ENCODE measurements at regions not wholly inside any gene's neighbourhood (a gene's known extent, or its start where the extent isn't known, plus 50 kb on each side); places are given as distances from the start of the nearest gene placed in this dataset.

DNA sequence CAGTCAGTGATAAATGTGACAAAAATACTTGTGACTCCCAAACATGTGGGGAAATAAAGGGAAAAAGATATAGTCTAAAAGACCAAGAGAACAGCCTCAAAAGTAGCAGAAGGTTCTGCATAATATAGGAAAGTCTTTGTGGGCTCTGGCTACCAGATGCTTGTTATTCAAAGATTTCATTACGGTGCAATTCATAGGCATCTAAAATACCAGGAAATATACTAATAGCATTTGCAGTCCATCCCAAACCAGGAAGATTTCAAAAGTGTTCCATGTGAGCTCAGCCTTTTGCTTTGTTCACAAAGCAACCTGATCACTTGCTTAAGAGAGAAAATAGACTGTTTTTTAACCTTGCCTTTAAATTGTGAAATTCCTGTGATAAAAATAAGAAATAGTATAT lies 506.7 kb upstream of the MARCKS start:
- in situ Hi-C loops (cut with MboI; ENCODE audit: low pct_unique_long_range_greater_than_20kb, low sequenced_read_pairs), result no loop called here
- DNase-seq, result no peak

DNA sequence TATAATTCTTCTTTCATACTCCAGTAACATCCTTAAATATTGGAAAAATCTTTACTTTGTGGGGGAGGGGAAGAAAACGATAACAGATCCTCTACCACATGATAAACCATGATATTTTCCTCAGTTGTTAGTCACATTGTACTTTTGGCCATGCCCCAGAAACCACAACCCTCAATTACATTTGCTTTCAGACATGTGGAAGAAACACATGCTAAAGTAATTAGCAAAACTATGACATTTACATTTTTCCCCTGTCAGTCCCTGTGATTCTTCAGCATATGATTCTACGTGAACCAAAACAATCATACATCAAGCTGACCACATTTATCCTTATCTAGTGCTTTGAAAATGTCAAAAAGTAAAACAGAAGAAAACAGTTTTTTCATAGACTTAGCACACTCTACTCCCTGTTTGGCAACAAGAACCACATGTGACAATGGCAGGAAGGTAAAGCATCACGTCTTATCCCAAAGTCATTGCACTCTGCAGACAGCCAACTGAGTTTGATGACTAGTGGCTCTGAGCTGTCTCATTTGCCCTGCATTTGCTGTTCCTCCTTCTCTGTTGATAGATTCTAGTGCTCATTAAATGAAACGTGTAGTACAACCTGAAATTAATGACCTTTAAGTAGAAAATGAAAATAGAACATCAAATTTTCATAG lies 505.8 kb upstream of the MARCKS start:
- no peak for DNase-seq
- in situ Hi-C loops (cut with MboI; ENCODE audit: low pct_unique_long_range_greater_than_20kb, low sequenced_read_pairs), result no loop called here

DNA sequence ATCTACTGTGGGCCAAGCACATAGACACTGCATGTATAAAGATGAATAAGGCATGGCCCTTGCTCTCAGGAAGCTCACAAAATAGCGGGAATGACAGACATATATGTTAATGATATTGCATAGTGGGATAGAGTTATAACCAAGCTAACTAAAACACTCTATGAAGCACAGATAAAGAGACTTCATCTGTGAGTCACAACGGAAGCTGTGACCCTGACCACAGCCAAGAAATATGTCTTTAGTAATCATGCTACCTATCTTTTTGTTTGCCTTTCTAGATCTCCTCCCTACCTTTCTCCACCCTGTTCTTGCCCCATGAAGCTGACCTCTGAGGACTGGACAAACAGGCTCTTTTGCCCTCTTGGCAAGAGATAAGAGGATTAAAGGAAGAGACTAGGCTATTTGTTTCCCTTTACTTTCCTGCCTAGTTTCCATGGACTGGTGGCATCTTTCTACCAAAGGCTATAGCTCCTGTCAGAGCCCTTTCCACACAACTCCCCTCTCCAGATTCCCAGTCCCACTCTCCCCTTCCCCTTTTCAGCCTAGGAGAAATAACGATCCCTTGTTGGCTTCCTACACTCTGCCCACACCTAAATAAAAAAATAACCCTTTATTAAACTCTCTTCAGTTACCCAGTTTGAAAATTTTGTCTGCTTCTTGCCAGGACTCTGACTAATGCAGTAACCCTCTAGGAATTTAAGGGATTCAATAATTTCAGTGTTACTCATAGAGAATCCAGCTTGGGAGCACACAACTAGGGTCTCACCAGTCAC lies 504.9 kb upstream of the MARCKS start:
- in situ Hi-C loops (cut with MboI; ENCODE audit: low pct_unique_long_range_greater_than_20kb, low sequenced_read_pairs), result no loop called here
- DNase-seq, result no peak

GRCh38 chr6:113352831-113353230 lies 504.3 kb upstream of the MARCKS start:
- in situ Hi-C loops (cut with MboI; ENCODE audit: low pct_unique_long_range_greater_than_20kb, low sequenced_read_pairs), result no loop called here
- no peak for DNase-seq

DNA sequence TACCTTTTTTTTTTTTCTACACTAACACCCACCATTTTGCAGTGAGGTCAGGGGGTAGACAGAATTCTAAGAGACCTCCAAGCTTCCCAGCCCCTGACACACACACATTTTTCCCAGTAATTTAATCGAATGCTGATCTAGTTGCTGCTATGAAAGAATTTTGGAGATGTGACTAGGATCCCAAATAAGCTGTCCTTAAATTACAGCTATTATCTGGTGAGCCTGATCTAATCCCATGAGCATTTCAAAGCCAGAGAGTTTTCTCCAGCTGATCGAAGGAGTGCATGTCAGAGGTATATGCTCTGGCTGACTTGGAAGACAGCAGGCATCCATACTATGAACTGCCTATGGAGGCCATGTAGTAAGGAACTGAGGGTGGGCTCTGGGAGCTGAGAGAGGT lies 503.8 kb upstream of the MARCKS start:
- in situ Hi-C loops (cut with MboI; ENCODE audit: low pct_unique_long_range_greater_than_20kb, low sequenced_read_pairs), result no loop called here

DNA sequence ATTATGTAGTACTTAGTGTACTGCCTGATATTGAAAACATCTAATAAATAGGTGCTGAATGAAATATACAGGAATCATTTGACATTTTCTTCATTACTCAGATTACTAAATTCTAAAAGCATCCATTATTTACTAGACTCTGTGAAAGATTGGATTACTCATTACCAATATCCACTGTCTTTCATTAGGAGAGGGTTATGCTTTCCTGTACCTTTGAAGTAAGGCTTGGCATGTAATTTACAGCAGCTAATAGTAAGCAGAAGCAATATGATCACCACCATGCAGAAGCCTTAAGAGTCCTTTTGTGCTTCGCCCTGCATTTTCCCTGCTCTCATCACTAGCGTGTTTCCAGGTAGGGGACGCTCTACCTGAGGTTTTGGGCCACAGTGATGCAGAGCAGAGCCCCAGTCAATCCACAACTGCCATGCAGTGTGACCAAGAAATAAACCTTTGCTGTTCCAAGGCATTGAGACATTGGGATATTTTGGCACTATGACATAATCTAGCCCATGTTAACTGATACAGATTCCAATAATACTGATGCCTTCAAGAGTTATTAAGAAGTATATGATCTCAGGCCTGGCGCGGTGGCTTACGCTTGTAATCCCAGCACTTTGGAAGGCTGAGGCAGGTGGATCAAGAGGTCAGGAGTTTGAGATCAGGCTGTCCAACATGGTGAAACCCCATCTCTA lies 502.8 kb upstream of the MARCKS start:
- in situ Hi-C loops (cut with MboI; ENCODE audit: low pct_unique_long_range_greater_than_20kb, low sequenced_read_pairs), result no loop called here
- DNase-seq, result no peak

More for the DNA sequence above, 503.8 kb upstream of the MARCKS start:
- DNase-seq, result no peak

- DNase-seq, result no peak
- in situ Hi-C loops (cut with MboI; ENCODE audit: low pct_unique_long_range_greater_than_20kb, low sequenced_read_pairs), result no loop called here
These were observed 501.0 kb upstream of the MARCKS start for GRCh38 chr6:113356139-113356538.

- DNase-seq, result no peak
- in situ Hi-C loops (cut with MboI; ENCODE audit: low pct_unique_long_range_greater_than_20kb, low sequenced_read_pairs), result no loop called here
These were observed 500.1 kb upstream of the MARCKS start for GRCh38 chr6:113357041-113357440.

GRCh38 chr6:113358063-113358583 lies 499.0 kb upstream of the MARCKS start:
- DNase-seq, result no peak
- in situ Hi-C loops (cut with MboI; ENCODE audit: low pct_unique_long_range_greater_than_20kb, low sequenced_read_pairs), result no loop called here

DNA sequence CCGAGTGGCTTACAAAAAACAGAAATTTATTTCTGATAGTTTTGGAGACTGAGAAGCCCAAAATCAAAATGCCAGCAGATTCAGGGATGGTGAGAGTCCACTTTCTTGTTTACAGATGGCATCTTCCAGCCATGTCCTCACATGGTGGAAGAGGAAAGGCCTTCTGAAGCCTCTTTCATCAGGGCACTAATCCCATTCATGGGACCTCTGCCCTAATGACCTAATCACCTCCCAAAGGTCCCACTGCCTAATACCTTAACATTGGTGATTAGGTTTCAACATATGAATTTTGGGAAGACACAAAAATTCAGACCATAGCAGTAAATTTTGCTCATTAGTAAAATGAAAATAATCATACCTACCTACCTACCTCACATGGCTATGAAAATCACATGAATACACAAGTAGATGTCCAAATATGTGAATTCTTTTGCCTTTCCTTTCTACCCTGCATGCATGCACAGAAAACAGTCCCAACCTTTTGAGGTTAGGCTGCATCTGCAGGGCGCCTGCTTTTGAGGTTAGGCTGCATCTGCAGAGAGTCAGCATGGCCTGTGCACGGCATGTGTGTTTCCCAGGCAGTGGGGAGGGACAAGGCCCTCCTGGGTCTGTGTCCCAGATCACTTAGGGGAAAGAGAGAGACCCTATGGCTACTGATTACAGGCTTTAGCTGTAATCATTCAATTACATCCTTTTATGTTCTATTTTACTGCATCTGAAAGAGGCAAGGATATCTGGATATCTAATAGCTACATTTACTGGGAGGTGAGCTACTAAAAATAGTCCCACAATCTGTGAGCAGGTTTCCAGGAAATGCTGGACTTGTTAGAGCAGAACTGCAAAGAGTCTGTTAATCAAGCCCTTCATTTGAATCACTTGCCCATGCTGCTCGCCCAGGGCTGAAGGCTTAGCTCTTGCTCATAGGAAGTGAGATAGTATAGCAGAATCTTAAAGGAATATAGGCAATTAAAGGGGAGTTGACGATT lies 497.7 kb upstream of the MARCKS start:
- in situ Hi-C loops (cut with MboI; ENCODE audit: low pct_unique_long_range_greater_than_20kb, low sequenced_read_pairs), result no loop called here
- no peak for DNase-seq

DNA sequence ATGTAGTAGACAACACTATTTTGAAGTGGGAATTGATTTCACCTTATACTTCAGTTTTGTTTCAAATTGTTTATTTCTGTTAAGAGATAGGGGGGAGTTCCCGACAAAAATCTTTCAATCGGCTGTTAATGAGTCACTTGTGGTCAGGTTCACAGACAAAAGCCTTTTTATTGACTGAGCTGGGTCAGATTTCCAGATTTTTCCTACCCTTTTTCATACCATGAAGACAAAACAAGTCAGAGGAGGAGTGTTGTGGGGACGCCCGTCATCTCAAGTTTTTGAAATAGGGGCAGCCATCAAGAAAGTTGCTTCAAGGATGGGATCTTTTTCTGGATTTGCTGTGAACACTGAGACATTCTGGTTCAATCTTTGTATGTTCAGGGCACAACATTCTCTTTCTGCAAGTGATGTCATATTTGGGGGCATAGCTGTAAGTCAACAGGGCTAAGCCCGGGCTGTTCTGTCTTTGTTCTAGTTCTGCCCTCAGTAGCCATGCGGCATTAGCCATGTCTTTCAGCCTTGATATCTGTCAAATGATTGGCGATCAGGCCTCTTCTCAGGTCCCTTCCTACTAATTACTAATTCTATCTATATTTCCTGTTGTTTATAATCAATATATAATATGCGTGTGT lies 496.0 kb upstream of the MARCKS start:
- DNase-seq, result no peak
- in situ Hi-C loops (cut with MboI; ENCODE audit: low pct_unique_long_range_greater_than_20kb, low sequenced_read_pairs), result no loop called here

DNA sequence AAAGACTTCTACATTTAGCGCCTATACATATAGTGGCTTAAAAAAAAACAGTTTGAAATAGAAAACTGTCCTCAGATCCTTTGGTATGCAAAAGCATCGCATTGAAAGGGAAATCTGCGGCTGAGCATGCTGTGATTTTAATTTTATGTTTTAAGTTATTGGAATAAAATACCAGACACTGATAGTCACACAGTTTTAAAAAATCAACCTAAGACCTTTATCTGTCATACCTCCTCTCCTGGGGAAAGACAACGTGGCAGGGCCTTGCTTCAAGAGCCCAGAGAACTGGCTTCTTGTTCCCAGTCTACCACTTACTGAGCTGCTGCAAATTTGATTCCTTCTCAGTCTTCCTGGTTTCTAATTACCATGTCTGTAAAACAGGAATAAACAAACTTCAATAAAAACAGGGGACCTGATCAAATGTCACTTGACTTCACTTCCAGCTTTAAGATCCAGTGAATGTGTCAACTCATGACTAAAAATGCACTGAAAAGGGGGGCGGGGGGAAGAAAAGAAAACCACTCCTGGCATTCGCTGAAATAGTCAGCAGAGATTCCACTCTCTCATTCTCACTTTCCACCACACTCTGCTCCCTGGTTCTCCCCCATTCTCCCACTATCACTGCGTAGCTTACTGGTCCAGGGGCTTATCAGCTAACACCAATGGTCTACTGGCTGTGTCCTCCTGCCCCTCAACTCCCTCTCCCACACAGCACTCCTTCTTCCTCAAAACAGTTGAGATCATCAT lies 494.7 kb upstream of the MARCKS start:
- in situ Hi-C loops (cut with MboI; ENCODE audit: low pct_unique_long_range_greater_than_20kb, low sequenced_read_pairs), result no loop called here

GRCh38 chr6:113363048-113363798 lies 493.9 kb upstream of the MARCKS start:
- in situ Hi-C loops (cut with MboI; ENCODE audit: low pct_unique_long_range_greater_than_20kb, low sequenced_read_pairs), result no loop called here
- DNase-seq, result no peak

More for the DNA sequence above, 494.7 kb upstream of the MARCKS start:
- DNase-seq, result no peak

DNA sequence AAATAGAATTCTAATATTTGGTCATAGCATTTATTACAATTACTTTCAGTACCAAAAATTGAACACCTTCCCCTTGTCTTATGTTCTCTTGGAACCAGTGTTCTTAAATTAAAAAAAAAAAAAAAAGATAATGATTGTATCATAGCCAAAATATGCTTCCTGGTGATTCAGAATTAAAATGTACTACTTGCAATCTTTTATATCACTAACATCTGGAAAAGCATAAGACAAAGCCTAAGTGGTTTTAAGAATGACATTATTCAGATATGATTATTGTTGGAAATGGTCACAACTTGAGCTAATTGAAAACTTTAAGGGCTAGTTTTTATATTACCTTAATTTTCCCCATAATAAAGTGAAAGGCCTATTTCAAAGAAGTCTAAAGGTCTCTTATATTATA lies 493.3 kb upstream of the MARCKS start:
- DNase-seq, result no peak
- in situ Hi-C loops (cut with MboI; ENCODE audit: low pct_unique_long_range_greater_than_20kb, low sequenced_read_pairs), result no loop called here

- in situ Hi-C loops (cut with MboI; ENCODE audit: low pct_unique_long_range_greater_than_20kb, low sequenced_read_pairs), result no loop called here
- no peak for DNase-seq
These were observed 492.4 kb upstream of the MARCKS start for GRCh38 chr6:113364766-113365165.

DNA sequence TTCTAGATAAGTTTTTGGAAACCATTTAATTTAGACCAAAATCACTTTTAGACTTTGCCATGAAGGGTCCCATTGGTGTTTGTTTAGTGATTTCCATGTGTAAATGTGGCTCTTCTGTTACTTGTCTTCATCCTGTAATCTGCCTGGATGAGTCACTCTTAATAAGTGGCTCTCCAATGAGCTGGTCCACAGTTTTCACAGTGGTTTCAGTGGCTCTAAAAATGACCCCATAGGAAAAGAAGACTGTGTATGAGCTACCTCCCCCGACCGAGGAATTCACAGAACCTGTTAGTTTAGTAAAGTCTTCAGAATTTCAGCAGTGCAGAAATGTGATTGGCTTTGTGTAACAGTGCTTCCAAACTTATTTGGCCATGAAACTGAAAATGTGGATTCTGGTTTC lies 492.0 kb upstream of the MARCKS start:
- in situ Hi-C loops (cut with MboI; ENCODE audit: low pct_unique_long_range_greater_than_20kb, low sequenced_read_pairs), result no loop called here
- DNase-seq, result no peak

DNA sequence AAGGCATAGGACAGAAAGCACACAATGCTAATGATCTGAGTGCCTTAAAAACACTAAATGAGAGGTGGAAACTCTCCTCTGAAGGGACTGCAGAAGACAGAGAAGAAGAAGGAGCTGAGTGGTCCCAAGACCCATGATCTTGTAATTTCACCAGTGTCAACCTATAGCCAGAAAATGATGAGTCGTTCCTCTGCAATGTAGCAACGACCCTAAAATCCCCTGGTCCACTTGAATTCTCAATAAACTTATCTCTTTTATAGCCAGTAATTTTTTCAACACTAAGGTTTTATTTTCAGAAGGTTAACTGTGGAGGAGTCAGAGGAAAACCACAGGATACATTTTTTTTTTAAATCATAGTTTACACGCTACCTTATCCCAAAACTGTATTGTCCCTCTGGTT lies 490.6 kb upstream of the MARCKS start:
- DNase-seq, result no peak
- in situ Hi-C loops (cut with MboI; ENCODE audit: low pct_unique_long_range_greater_than_20kb, low sequenced_read_pairs), result no loop called here

All from KBM-7 (cell line).